ENCODE measurements at regions not wholly inside any gene's neighbourhood (a gene's known extent, or its start where the extent isn't known, plus 50 kb on each side); places are given as distances from the start of the nearest gene placed in this dataset.

- TF ChIP-seq CTCF (IDR thresholded peaks at IDR 0.05; ENCODE audit: low read depth, low read length) = no peak
- no peak overlapping the region for H3K4me3 ChIP-seq (ENCODE audit: low read depth, low read length)
- in situ Hi-C loops (cut with HindIII; ENCODE audit: low sequenced_read_pairs) = no loop called here
- DNase-seq (ENCODE audit: low read depth, low spot score) = no peak
Measured at GRCh38 chr2:64757126-64757525, 103.4 kb upstream of the SERTAD2 start.

GRCh38 chr2:64760128-64760527 is 106.4 kb upstream of the SERTAD2 start:
- in situ Hi-C loops (cut with HindIII; ENCODE audit: low sequenced_read_pairs) = no loop called here
- TF ChIP-seq CTCF (IDR thresholded peaks at IDR 0.05; ENCODE audit: low read depth, low read length) = no peak
- H3K4me3 ChIP-seq (ENCODE audit: low read depth, low read length) = no peak overlapping the region
- DNase-seq (ENCODE audit: low read depth, low spot score) = no peak

DNA sequence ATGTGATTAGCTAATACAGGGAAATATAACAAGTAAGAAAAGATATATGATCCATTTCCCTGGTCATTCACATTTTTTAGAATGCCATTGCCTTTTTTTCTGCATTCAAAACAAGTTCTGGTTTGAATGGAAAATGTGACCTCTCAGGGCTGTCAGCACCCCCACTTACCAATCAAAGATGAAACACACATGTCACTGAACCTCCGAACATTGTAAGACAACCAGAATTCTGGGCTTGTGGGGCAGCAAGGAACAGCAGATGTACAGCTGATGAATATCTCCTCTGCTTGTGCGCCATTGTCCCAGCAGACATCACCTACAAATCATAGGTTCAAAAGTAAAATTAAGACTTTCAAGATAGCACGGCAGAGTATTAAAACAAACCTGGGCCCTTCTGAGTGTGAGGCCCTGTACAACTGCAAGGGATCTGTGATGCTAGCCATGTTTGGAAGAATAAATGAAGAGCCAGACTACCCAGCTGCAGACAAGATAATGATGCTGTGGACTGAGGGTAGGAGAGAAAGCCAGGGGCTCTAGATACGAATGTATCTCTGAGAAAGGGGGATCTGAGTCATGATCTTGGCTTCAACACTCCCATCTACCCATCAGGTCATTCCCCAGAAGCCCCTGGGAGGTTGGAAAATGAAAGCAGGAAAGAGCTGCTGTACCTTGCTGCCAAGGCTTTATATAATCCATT is 108.7 kb upstream of the SERTAD2 start:
- DNase-seq (ENCODE audit: low read depth, low spot score) = no peak
- no peak overlapping the region for H3K4me3 ChIP-seq (ENCODE audit: low read depth, low read length)
- in situ Hi-C loops (cut with HindIII; ENCODE audit: low sequenced_read_pairs) = no loop called here
- TF ChIP-seq CTCF (IDR thresholded peaks at IDR 0.05; ENCODE audit: low read depth, low read length) = no peak

GRCh38 chr2:64763126-64763525 is 109.4 kb upstream of the SERTAD2 start:
- H3K4me3 ChIP-seq (ENCODE audit: low read depth, low read length) = no peak overlapping the region
- DNase-seq (ENCODE audit: low read depth, low spot score) = no peak
- in situ Hi-C loops (cut with HindIII; ENCODE audit: low sequenced_read_pairs) = no loop called here
- TF ChIP-seq CTCF (IDR thresholded peaks at IDR 0.05; ENCODE audit: low read depth, low read length) = no peak

DNA sequence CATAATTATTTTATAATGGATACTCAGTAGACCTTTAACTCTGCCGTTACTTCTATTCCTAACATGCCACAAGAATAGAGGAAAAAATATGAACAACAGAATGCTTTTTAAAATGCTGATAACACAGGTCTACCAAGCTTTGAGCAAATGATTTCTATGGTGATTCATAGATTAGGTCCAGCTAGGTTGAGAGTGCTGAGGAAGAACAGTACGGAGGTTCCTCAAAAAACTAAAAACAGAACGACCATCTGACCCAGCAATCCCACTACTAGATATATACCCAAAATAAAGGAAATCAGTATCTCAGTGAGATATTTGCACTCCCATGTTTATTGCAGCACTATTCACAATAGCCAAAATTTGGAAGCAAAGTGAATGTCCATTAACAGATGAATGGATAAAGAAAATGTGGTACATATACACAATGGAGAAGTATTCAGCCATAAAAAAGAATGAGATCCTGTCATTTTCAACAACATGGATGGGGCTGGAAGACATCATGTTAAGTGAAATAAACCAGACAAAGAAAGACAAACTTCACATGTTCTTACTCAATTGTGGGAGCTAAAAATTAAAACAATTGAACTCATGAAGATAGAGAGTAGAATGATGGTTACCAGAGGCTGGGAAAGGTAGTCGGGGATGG is 111.6 kb upstream of the SERTAD2 start:
- in situ Hi-C loops (cut with HindIII; ENCODE audit: low sequenced_read_pairs) = no loop called here
- H3K4me3 ChIP-seq (ENCODE audit: low read depth, low read length) = no peak overlapping the region
- no peak for DNase-seq (ENCODE audit: low read depth, low spot score)
- no peak for TF ChIP-seq CTCF (IDR thresholded peaks at IDR 0.05; ENCODE audit: low read depth, low read length)

GRCh38 chr2:64766841-64767669 is 113.3 kb upstream of the SERTAD2 start:
- DNase-seq (ENCODE audit: low read depth, low spot score) = peak; percentile 57
- peak overlapping the region; percentile 46 for H3K4me3 ChIP-seq (ENCODE audit: low read depth, low read length)
- TF ChIP-seq CTCF (IDR thresholded peaks at IDR 0.05; ENCODE audit: low read depth, low read length) = no peak
- in situ Hi-C loops (cut with HindIII; ENCODE audit: low sequenced_read_pairs) = no loop called here
